NCI-H446 treated with DMSO at 0.1 percent for 48 hours (cell line): ENCODE measurements at regions not wholly inside any gene's neighbourhood (a gene's known extent, or its start where the extent isn't known, plus 50 kb on each side); places are given as distances from the start of the nearest gene placed in this dataset.

Source experiments
- DNase-seq: peaks from one replicate; lab custom pipeline; 2025; lab: John Stamatoyannopoulos, UW

- DNase-seq = no peak
Measured at GRCh38 chr9:4435197-4435596, 55.1 kb upstream of the SLC1A1 start.

GRCh38 chr9:4433379-4433778 is 56.9 kb upstream of the SLC1A1 start:
- no peak for DNase-seq

- DNase-seq = no peak
Measured at GRCh38 chr9:4430432-4431261, 59.6 kb upstream of the SLC1A1 start.

GRCh38 chr9:4425319-4426045 is 64.8 kb upstream of the SLC1A1 start:
- DNase-seq = no peak

- no peak for DNase-seq
Measured at GRCh38 chr9:4424891-4425290, 65.4 kb upstream of the SLC1A1 start.

GRCh38 chr9:4424038-4424437 is 66.2 kb upstream of the SLC1A1 start:
- no peak for DNase-seq

GRCh38 chr9:4423207-4423610 is 67.1 kb upstream of the SLC1A1 start:
- DNase-seq = no peak

- DNase-seq = no peak
Measured at GRCh38 chr9:4422495-4422894, 67.8 kb upstream of the SLC1A1 start.

- no peak for DNase-seq
Measured at GRCh38 chr9:4421847-4422246, 68.4 kb upstream of the SLC1A1 start.

GRCh38 chr9:4420351-4420750 is 69.9 kb upstream of the SLC1A1 start:
- no peak for DNase-seq

GRCh38 chr9:4417578-4418325 is 72.5 kb upstream of the SLC1A1 start:
- no peak for DNase-seq

GRCh38 chr9:4416467-4416866 is 73.8 kb upstream of the SLC1A1 start:
- no peak for DNase-seq

- no peak for DNase-seq
Measured at GRCh38 chr9:4415281-4415680, 75.0 kb upstream of the SLC1A1 start.

- no peak for DNase-seq
Measured at GRCh38 chr9:4413856-4414255, 76.4 kb upstream of the SLC1A1 start.

GRCh38 chr9:4404156-4404555 is 86.1 kb upstream of the SLC1A1 start:
- DNase-seq = no peak

- no peak for DNase-seq
Measured at GRCh38 chr9:4402501-4402900, 87.8 kb upstream of the SLC1A1 start.

GRCh38 chr9:4400731-4401130 is 89.5 kb upstream of the SLC1A1 start:
- DNase-seq = no peak

GRCh38 chr9:4397917-4398316 is 92.4 kb upstream of the SLC1A1 start:
- no peak for DNase-seq

- no peak for DNase-seq
Measured at GRCh38 chr9:4393806-4394523, 94.1 kb upstream of the GLIS3 start.

- DNase-seq = no peak
Measured at GRCh38 chr9:4389755-4390154, 89.9 kb upstream of the GLIS3 start.

- no peak for DNase-seq
Measured at GRCh38 chr9:4389003-4389402, 89.1 kb upstream of the GLIS3 start.

- no peak for DNase-seq
Measured at GRCh38 chr9:4386819-4387218, 87.0 kb upstream of the GLIS3 start.
